Nephron progenitor cell (in vitro differentiated cells): ENCODE measurements at regions not wholly inside any gene's neighbourhood (a gene's known extent, or its start where the extent isn't known, plus 50 kb on each side); places are given as distances from the start of the nearest gene placed in this dataset.
"Not testable (repeated sequence)": the region's sequence is repeated elsewhere in the genome, so short reads cannot be mapped to it uniquely, and the experiment has no call there.

Experiments used
- DNase-seq: peaks from one replicate; pipeline ENCODE4 v3.0.0; 2021
- H3K27ac Mint-ChIP-seq: 2 replicates; pipeline ENCODE4 v1.8.0; 2021; ENCODE audit warnings: mild to moderate bottlenecking, moderate library complexity, mixed read lengths
- H3K27me3 Mint-ChIP-seq: 2 replicates; pipeline ENCODE4 v1.8.0; 2021; ENCODE audit warnings: mild to moderate bottlenecking, low read depth, mixed read lengths; ENCODE audit not compliant: poor library complexity
- H3K36me3 Mint-ChIP-seq: 2 replicates; pipeline ENCODE4 v1.8.0; 2021; ENCODE audit warnings: low read depth, mixed read lengths
- H3K4me1 Mint-ChIP-seq: 2 replicates; pipeline ENCODE4 v1.8.0; 2021; ENCODE audit warnings: mixed read lengths
- H3K4me3 Mint-ChIP-seq: 2 replicates; pipeline ENCODE4 v1.8.0; 2021; ENCODE audit warnings: mild to moderate bottlenecking, moderate library complexity, mixed read lengths
- H3K9me3 Mint-ChIP-seq: 2 replicates; pipeline ENCODE4 v1.8.0; 2021; ENCODE audit warnings: mild to moderate bottlenecking, moderate library complexity, mixed read lengths
- CTCF ChIP-seq: fragments of 200-600 bp; sonication (generic); IDR thresholded peaks from 2 replicates; pipeline ENCODE4 v1.5.0; 2021; ENCODE audit warnings: antibody characterized with exemption

- no peak for DNase-seq
- peaks cover 14% of the 10 kb centered on the region for H3K4me1 Mint-ChIP-seq
- H3K27me3 Mint-ChIP-seq: no peaks in the 10 kb centered on the region
- no peak overlapping the region for H3K4me3 Mint-ChIP-seq
- peaks cover 8% of the 10 kb centered on the region for H3K9me3 Mint-ChIP-seq
- no peaks in the 10 kb centered on the region for H3K36me3 Mint-ChIP-seq
- no peak for TF ChIP-seq CTCF
- peak overlapping the region; percentile 85 for H3K27ac Mint-ChIP-seq
Measured at GRCh38 chr18:41642756-41643155, 312.3 kb upstream of the PIK3C3 start.

GRCh38 chr18:41639218-41639617 is 315.8 kb upstream of the PIK3C3 start:
- no peaks in the 10 kb centered on the region for H3K36me3 Mint-ChIP-seq
- H3K4me3 Mint-ChIP-seq: no peak overlapping the region
- no peak overlapping the region for H3K27ac Mint-ChIP-seq
- DNase-seq: no peak
- TF ChIP-seq CTCF: no peak
- H3K4me1 Mint-ChIP-seq: peaks cover 8% of the 10 kb centered on the region
- no peaks in the 10 kb centered on the region for H3K27me3 Mint-ChIP-seq
- H3K9me3 Mint-ChIP-seq: peaks cover 5% of the 10 kb centered on the region

- DNase-seq, H3K27me3 Mint-ChIP-seq: not testable (repeated sequence)
- H3K4me1 Mint-ChIP-seq: peaks cover 21% of the 10 kb centered on the region
- H3K9me3 Mint-ChIP-seq: peaks cover 35% of the 10 kb centered on the region
- peaks cover 46% of the 10 kb centered on the region for H3K36me3 Mint-ChIP-seq
- H3K27ac Mint-ChIP-seq: peak overlapping the region; percentile 70
- H3K4me3 Mint-ChIP-seq: peak overlapping the region; percentile 89
Measured at GRCh38 chr18:41631723-41632285, 323.2 kb upstream of the PIK3C3 start.

- DNase-seq: no peak
- Mint-ChIP-seq H3K27me3 (no peaks in the 10 kb centered on the region), H3K4me3 (peak overlapping the region; percentile 89), H3K27ac (peak overlapping the region; percentile 35), H3K4me1 (peaks cover 21% of the 10 kb centered on the region), H3K9me3 (peaks cover 35% of the 10 kb centered on the region), H3K36me3 (peaks cover 51% of the 10 kb centered on the region)
- TF ChIP-seq CTCF: no peak
Measured at GRCh38 chr18:41630232-41630886, 324.7 kb upstream of the PIK3C3 start.

GRCh38 chr18:41624460-41624859 is 330.6 kb upstream of the PIK3C3 start:
- Mint-ChIP-seq H3K27ac (no peak overlapping the region), H3K27me3 (no peaks in the 10 kb centered on the region), H3K36me3 (peaks cover 24% of the 10 kb centered on the region), H3K9me3 (no peaks in the 10 kb centered on the region), H3K4me3 (no peak overlapping the region), H3K4me1 (peaks cover 5% of the 10 kb centered on the region)
- no peak for DNase-seq
- no peak for TF ChIP-seq CTCF

- Mint-ChIP-seq H3K4me1 (peaks cover 24% of the 10 kb centered on the region), H3K9me3 (no peaks in the 10 kb centered on the region), H3K36me3 (peaks cover 3% of the 10 kb centered on the region), H3K4me3 (no peak overlapping the region), H3K27ac (no peak overlapping the region), H3K27me3 (no peaks in the 10 kb centered on the region)
- DNase-seq: no peak
- TF ChIP-seq CTCF: no peak
Measured at GRCh38 chr18:41621177-41621576, 333.9 kb upstream of the PIK3C3 start.
